ENCODE measurements at regions not wholly inside any gene's neighbourhood (a gene's known extent, or its start where the extent isn't known, plus 50 kb on each side); places are given as distances from the start of the nearest gene placed in this dataset.
"Not testable (repeated sequence)": the region's sequence is repeated elsewhere in the genome, so short reads cannot be mapped to it uniquely, and the experiment has no call there.

DNA sequence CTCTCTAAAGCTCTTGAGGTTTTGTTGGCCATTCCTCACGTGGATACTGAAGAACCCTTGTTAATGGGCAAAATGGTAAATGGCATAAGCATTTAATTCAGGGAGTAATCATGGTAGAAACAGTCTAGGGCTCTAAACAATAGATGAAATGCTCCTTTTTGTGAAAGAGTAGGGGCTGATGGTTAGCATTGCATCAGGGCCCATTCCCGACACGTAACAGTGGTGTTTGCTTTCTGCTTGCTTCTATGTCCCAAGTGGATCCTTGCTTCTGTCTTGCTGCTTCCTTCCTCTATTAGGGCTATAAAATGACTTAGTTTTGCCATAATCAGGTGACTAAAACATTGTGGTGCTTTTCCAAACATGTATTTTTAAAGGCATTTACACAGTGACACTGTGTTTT, 230.9 kb upstream of the AFF2 start:
- DNase-seq, result no peak

DNA sequence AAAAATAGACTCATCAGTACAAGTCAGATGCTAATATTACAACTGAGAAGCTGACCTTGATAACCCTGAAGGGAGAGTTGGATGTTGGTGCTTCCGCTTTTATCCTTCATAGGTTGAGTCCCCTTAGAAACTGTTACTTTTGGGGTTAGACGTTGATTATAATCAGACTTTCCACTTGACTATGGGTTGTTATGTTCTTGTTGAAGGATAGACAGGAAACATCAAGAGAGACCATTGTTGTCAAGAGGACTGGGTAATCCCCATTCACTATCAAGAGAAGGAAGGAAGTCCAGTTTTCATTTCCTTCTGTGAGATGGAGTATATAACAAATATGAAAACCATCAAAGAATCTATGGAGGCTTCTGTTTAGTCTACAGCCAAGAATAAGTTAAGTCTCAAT, 229.9 kb upstream of the AFF2 start:
- DNase-seq, result no peak

DNA sequence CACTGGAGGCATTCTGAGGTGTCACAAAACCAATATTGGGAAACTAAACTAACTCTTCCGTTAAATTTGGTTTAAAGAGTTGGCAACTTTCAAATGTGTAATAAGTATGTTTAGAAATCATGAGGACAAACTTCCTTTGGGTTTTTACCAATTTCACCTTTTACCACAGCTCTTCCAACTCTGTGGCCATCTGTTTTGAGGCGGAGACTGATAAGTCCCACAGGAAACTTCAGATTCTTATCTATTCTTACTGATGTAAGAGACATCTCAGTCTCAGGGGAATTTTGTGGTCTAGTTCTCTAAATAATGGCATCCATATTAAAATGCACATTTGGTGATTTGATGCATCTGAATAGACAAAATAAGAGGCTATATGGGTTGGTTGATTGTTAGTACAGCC, 229.2 kb upstream of the AFF2 start:
- DNase-seq, result no peak

DNA sequence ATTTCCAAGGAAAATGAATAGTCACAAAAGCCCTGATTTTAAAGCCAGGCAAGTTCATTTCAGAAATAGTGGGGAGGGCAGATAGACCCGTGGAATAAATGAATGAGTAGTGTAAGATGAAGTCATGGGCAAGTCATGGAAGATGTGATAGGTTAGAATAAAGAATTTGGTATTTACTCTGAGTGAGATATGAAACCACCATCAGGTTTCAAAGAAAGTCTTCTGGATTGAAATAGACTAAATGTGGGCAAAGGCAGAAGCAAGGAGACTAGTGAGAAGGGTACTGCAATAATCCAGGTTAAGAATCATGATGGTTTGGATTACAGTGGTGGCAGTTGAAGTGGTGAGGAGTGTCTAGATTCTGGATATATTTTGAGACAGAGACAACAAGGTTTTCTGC, 218.5 kb upstream of the AFF2 start:
- DNase-seq, result no peak

DNA sequence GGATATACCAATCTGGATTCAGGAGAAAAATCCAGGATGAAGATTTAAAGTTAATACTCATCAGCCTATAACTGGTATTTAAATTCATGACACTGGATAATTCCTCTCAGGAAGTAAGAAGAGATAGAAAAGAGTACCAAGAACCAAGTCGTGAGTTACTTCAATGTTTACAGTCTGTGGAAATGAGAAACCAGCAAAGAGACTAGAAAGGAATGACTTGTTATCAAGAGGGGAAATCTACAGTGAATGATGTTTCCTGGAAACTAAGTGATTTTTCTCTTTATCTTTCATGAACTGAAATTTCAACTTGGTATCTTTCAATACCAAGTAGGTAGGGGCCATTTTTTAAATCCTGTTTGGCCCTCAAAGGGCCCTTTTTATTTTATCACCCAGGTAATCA, 217.9 kb upstream of the AFF2 start:
- no peak for DNase-seq

DNA sequence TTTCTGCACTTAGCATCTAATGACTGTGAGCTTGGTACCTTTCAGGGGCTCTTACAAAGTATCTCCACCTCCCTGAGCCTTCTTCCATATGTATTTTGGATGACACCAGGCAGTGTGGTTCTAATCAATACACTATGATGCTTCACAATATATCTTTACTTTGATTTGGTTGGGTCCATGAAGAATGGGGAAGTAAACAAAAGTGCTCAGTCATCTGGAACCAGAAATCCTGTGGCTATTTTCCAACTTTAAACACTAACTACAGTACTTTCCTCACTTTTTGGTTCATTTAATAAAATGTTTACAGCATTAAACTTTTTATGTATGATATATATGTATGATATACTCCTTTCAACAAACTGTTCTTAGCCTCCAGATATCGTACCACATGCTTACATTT, 216.4 kb upstream of the AFF2 start:
- no peak for DNase-seq

DNA sequence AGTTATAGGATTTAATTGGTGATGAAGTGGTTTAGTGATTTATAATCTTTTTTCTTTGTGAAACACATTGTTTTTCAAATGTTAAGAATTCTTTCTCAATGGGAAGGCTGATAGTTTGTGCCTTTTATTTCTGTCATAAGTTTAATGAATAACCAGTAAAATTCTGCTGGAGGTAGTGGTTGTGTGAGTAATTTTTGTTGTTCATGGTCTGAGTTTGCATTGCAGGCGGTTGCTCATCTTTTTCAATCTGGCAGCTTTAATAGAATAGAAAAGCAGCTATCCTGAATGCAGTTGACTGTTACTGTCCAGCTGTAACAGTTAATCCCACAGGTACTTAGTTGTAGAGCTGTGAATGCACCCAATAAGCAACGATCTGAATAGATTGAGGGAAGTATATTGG, 215.6 kb upstream of the AFF2 start:
- DNase-seq, result no peak

DNA sequence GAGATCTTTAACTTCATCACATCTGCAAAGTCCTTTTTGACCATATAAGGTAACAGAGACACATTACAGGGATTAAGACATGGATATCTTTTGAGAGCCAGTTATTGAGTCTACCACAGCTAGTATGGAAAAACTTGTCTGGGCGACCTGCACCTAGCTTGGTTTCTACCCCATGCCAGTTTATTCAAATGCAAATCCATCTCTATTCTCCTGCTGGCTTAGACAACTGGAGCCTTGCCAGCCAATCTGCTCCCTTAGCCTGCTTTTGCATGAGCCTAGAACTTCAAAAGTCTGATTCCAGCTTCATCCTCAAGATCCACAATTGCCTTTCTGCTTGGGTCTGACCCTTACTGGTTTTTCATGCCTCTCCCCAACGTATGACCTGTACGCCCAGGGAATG, 212.0 kb upstream of the AFF2 start:
- DNase-seq, result no peak

DNA sequence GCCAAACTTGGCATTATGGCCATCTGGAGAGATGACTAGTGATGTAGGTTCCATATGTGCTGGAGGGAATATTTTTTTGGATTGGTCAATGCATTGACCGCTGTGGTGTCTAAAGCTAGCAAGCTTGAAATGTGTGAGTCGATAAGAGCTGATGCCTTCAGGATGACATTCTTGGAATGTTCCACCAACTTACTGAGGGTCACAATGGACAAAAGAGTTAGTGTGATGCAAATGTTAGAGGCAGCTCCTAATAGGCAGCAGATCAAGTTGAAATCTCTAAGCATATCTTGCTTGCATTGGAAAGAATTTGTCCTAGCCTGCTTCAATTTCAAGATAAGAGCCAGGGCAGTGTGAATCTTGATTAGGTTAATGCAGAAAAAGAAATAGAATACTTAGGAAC, 210.4 kb upstream of the AFF2 start:
- no peak for DNase-seq

DNA sequence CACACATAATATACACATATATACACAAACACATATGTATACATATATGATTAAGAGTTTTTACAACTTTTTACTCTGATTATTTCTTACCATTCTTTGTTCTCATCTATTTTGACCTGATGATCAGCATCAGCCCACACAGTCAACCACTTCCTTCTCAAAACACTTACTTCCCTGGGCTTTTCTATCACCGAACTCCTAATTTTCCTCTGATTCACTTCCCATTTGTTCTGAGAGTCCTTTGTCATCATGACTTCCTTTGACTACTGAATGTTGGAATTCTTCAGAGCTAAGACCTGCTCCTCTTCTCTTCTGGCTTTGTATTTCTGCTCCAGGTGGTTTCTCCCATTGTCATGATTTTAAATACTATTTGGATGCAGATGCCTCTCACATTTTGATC, 209.5 kb upstream of the AFF2 start:
- DNase-seq, result no peak

DNA sequence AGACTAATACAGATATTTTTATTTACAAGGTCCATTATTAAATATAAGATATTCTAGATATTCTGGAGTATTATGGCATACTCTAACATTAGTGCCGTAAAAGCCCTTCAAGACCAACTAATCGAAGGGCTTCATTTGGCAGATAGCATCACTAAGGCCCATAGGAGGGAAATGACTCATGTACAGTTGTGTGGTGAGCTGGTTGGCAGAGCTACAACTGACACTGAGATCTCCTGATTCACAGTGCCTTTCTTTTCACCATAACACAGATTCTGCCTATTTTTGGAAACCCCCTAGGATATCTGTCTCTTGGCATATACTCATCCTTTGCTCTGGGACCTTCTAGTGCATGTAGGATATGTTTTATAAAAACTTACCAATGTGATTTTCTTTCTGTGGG, 201.7 kb upstream of the AFF2 start:
- DNase-seq, result no peak

DNA sequence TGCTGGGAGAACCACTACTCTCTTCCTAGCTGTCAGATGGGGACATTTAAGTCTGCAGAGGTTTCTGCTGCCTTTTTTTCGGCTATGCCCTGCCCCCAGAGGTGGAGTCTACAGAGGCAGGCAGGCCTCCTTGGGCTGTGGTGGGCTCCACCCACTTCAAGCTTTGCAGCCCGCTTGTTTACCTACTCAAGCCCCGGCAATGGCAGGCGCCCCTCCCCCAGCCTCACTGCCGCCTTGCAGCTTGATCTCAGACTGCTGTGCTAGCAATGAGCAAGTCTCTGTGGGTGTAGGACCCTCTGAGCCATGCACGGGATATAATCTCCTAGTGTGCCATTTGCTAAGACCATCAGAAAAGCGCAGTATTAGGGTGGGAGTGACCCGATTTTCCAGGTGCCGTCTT, 195.2 kb upstream of the AFF2 start:
- not testable (repeated sequence) for DNase-seq

DNA sequence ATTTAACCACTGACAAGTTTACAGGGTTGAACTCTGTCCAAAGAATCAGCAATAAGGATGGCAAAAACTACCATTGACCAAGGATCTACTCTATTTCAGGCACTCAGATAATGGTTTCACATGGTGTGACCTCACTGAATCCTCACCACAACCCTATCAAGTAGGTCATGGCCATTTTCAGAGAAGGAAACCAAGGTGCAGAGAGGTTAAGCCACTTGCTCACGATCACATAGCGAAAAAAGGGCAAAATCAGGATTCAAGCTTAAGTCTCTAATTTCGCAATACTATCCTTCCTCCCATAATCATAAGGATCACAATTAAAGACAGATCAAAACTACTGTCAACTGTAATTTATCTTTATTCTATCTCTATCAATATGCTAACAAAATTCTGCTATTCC, 191.0 kb upstream of the AFF2 start:
- DNase-seq, result no peak

DNA sequence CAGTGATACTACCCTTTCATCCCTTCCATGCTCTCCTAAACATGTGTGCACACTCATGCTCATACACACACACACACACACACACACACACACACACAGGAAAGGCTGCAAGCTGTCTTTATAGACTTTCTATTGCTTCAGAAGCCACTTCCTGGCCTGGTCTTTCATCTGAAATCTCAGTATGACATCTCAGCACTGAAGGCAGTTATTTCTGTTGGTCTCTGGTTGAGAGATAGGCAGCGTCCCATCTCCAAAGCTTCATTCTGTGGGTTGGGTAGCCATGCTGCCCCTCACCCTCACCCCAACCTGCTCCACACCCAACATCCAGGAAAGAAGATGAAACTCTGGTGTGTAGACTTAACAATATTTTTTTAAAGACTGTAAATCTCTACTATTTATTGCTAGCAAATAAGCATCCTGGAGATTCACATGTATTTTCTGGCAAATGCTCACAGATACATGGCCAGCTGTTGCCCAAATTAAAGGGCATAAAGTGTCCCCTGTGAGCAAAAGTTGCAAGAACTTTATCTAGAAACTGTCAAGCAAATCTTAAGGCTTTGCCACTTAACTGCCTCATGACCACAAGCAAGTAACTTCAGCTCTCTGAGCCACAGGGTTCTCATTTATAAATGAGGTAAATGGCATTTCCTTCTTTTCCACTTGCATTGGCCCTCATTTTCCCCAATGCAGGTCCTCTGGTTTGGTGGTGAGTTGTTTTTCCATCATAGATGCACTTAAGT, 189.8 kb upstream of the AFF2 start:
- no peak for DNase-seq

DNA sequence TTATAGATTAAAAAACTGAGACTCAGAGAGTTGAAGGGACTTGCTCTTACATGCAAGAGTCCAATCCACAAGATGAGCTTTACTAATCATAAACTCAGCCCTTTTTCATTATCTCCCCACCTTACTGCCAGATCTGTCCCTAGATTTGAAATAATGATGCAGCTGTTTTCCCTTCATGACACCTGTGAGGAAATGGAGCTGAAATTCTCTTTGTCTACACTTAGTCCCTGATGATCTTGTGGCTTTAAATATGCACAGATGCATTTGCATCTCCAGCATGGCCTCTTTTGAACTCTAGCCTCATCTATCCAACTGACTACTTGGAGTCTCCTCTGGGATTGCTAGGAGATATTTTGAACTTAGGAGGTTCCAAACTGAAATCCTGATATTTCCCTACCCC, 188.9 kb upstream of the AFF2 start:
- no peak for DNase-seq

DNA sequence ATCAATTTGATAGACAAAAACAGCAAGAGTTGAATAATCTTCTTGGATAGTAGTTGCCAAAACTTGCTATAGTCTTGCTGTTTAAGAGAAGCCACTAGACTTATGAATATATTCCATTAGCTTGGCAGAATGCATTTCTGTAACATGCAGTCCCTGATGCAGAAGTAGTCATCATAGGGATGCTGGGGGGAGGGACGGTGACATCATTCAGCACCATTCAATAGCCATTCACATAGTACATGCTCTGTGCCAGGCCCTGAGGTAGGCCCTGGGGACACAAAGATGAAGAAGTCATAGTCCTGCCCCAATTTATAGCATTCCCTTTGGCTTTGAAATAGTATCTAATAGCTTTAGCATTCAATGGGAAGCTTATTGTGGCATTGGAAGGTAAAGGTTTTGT, 185.5 kb upstream of the AFF2 start:
- DNase-seq, result no peak

DNA sequence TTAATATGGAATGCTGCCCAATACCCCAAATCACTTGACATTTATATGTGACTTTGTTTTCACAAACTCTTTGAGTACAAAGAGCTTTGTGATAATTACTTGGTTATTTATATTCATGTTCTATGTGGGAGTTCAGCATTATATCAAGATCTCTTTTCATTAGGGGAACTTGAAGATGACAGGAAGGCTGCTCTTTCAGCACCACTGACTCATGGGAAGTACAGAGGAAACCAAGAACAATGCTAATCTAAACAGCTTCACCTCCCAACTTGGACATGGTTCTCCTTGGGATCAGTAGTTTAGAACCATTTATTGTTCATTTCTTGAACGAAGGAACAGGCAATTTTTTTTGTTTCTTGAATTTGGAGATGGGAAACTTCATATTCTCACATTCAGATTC, 184.0 kb upstream of the AFF2 start:
- no peak for DNase-seq

DNA sequence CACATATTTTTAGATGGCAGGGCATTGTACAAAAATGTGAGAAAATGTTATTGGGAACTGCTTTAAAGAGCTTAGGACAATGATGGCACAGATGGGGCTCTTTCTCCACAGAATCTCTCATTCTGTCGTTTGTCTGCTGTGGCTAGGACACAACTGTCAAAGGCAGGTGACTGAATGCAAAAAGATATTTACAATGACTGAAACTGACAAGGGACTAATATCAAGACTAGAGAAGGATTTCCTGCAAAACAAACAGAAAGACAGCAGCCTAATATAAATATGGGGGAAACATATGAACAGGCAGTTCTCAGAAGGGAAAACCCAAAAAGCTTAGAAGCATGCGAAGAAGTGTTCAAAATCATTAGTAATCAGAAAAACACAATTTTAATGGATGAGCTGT, 177.5 kb upstream of the AFF2 start:
- DNase-seq, result no peak

DNA sequence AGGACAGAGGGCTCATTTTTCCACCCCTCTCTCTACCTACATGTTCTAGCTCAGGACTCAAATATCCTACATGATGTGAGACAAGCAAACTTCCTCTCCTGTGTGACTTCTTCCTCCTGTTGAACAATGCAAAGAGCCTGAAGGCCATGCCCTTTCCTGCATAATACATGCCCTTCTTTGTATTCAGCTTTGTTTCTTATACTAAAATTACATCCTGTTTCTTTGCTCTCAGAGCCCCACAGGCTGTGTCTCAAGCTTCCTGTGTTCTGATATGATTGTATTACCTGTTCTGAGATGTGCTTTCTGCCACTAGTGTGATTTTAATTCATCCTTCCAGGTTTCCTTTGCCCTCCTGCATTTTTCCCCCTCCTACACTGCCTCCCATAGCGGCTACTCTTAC, 166.4 kb upstream of the AFF2 start:
- DNase-seq, result no peak

DNA sequence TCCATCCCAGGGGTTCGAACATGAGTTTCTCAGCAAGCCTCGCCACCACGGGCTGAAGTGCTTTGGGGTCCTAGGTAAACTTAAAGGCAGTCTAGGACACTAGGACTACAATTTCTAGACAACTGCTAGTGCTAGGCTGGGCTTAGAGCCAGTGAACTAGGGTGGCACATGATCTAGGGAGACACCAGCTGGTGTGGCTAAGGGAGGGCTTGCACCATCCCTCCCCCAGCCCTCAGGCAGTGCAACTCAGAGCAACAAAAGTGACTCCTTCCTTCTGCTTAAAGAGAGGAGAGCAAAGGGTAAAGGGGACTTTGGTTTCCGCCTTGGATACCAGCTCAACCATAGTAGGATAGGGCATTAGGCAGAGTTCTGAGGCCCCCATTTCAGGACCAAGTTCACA, 162.5 kb upstream of the AFF2 start:
- no peak for DNase-seq

DNA sequence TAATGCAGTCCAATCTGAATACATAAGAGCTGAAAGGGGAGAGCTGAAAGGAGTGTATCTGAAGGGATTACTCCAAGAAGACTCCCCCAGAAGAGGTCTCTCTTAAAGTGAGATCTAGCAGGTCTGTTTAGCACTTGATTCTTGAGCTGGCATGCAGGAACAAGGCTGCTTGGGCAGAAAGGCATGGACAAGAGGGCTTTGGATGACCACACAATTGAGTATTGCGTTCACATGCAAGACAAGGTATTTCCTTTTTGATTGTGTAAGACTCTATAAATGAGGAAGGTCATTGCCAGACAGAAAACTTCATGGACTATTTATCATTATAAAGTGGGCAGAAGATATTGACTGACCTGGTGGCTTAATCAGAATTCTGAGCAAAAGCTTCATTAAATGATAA, 145.5 kb upstream of the AFF2 start:
- no peak for DNase-seq

DNA sequence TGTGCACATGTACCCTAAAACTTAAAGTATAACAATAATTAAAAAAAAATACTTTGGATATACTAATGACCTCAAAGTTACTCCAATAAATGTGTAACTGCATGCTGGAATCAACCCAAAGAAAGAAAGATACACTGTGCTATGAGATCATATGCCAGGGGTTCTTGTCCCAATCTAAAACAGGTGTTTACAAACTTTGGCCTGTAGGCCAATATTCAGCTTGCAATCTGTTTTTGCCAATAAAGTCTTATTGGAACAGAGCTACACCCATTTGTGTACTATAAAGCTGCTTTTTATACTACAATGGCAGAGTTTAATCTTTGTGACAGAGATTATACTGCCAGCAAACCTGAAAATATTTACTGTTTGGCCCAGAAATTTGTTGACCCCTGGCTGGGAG, 138.8 kb upstream of the AFF2 start:
- DNase-seq, result no peak

DNA sequence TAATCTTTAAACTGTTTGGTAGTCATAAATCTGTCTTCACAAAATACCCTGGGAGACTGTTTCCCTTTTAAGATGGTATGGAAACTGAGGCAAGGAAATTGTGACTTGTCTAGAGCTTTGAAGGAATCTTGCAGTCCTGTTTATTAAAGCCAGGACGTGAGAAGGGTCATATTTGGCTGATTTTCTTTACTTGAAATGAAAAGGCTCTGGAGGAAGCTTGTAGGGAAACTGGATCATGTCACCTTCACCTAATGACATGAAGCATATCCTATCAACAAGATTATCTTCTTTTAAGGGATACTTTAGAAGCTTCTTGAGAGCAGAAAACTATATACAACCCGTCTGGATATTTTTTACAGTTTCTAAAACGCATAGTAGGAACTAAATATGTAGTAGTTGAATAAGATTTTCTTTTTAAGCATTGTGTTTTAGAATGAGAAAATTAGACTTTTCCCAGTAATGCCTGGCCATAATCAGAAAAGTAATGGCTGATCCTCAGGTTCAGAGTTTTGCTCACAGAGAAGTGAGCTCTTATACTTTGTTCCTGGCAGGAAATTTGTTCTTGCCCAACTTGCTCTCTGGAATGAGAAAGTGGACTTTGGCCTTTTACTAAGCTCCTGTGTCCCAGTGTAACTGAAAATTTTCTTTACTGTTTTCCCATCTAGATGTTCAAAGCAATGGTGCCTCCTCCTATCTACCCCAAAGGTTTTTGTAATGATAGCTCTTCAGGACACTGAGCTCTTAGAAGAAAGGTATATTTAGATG, 136.8 kb upstream of the AFF2 start:
- DNase-seq, result no peak

DNA sequence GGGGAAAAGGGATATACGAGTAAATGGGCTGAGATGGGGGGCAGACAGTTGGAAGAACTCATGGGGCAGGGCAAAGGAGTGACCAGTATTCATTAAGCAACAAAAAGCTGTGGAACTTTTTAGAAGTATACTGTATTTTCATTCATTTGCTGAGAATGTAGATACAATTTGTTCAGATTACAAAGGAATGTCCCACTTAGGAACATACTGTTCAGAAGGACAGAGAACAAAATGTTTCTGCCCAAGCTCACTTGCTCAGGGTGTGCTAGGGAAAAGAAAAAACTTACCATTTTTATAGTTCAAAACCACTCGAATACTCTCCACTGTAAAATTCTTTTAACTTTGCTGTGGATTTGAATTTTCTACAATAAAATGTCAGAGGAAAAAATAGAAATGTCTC, 135.2 kb upstream of the AFF2 start:
- no peak for DNase-seq

DNA sequence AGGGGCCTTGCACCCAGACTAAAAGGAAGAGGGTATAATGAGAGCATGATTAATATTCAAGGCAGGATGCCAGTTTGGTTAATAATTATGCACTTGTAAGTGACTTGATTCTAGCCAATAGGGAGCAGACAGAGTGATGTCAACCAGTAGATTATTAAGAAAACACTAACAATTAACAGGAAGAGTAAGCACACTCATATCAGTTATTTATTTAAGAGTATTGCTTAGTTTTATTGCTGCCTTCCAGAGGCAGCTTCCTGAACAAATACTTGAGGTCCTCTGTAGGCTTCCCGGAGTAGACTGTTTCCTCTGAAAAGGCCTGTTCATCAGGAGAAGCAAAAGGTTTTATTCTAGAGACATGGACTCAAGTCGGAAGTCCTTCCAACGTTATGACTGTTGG, 129.1 kb upstream of the AFF2 start:
- no peak for DNase-seq
